NT2/D1 (cell line): ENCODE measurements at regions not wholly inside any gene's neighbourhood (a gene's known extent, or its start where the extent isn't known, plus 50 kb on each side); places are given as distances from the start of the nearest gene placed in this dataset.

Experiments used
- DNase-seq: peaks from one replicate; pipeline ENCODE4 v3.0.0-alpha.2; 2011; ENCODE audit warnings: low read depth, low spot score
- H3K27me3 ChIP-seq: 2 replicates; pipeline ENCODE4 v1.6.0; 2011; ENCODE audit warnings: mild to moderate bottlenecking; ENCODE audit not compliant: insufficient read length, insufficient read depth
- H3K36me3 ChIP-seq: 2 replicates; pipeline ENCODE4 v1.6.1; 2011; ENCODE audit warnings: mild to moderate bottlenecking, low read length, mixed read lengths; ENCODE audit not compliant: insufficient read depth, insufficient read length
- H3K4me1 ChIP-seq: 2 replicates; pipeline ENCODE4 v1.5.1; 2011; ENCODE audit not compliant: insufficient read depth, insufficient read length
- H3K4me3 ChIP-seq: 2 replicates; pipeline ENCODE4 v1.5.1; 2011; ENCODE audit warnings: low read depth; ENCODE audit not compliant: insufficient read length
- H3K9ac ChIP-seq: 2 replicates; pipeline ENCODE4 v1.6.0; 2011; ENCODE audit warnings: low read depth; ENCODE audit not compliant: insufficient read length
- H3K9me3 ChIP-seq: 2 replicates; pipeline ENCODE4 v1.5.1; 2011; ENCODE audit warnings: mild to moderate bottlenecking, low read length; ENCODE audit not compliant: insufficient read depth
- SUZ12 ChIP-seq: IDR thresholded peaks from 2 replicates; pipeline ENCODE4 v1.6.1; 2011; ENCODE audit not compliant: insufficient read length, insufficient read depth; ENCODE audit errors: extremely low read depth
- YY1 ChIP-seq: IDR thresholded peaks from 2 replicates; pipeline ENCODE4 v1.6.1; 2011; ENCODE audit not compliant: insufficient read length, insufficient read depth
- ZNF274 ChIP-seq: IDR thresholded peaks from 2 replicates; pipeline ENCODE4 v1.6.1; 2011; ENCODE audit warnings: mild to moderate bottlenecking, low read depth, low read length

DNA sequence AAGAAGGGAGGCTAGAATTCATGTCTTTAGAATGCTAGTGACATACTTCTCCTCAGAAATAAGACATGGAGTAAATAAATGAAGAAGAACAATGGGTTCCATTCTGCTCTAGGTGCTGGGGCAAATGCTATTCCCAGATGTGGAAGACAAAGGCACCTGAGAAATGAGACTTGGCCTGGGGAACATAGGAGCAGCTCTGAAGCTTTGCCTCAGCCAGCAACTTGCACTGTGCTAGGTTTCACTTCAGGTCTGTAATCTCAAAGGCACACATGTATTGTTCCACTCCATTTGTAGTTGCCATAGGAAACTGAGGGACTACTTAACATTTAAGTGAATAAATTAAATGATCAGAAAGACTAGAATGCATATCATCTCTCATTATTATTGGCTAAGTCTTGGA lies 538.9 kb upstream of the REG3G start:
- H3K9ac ChIP-seq: no peak overlapping the region
- H3K9me3 ChIP-seq: no peaks in the 10 kb centered on the region
- no peaks in the 10 kb centered on the region for H3K4me1 ChIP-seq
- DNase-seq: no peak
- TF ChIP-seq YY1 (no peak), SUZ12 (no peak)
- no peaks in the 10 kb centered on the region for H3K36me3 ChIP-seq
- H3K27me3 ChIP-seq: no peaks in the 10 kb centered on the region
- H3K4me3 ChIP-seq: no peak overlapping the region

DNA sequence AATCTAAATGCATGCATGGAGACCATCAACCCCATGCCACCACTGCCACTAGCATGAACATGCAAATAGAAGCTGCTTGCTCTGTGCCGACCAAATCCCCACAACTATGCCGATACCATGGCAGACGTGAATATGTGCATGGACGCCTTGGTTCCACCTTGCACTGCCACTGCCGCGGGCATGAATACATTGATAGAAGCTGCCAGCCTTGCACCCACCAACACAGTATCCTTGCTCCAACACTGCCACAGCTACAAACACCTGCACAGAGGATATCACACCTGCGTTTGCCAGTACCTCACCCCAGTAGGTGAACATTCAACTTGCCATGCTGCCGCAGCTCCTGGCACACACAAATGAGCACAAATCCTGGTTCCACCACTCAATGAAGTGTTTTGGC lies 527.4 kb upstream of the REG3G start:
- Histone ChIP-seq H3K9me3 (no peaks in the 10 kb centered on the region), H3K4me3 (no peak overlapping the region), H3K36me3 (no peaks in the 10 kb centered on the region), H3K9ac (no peak overlapping the region), H3K27me3 (no peaks in the 10 kb centered on the region), H3K4me1 (no peaks in the 10 kb centered on the region)
- DNase-seq: no peak
- TF ChIP-seq SUZ12: no peak
- TF ChIP-seq YY1: no peak
- no peak for TF ChIP-seq ZNF274

DNA sequence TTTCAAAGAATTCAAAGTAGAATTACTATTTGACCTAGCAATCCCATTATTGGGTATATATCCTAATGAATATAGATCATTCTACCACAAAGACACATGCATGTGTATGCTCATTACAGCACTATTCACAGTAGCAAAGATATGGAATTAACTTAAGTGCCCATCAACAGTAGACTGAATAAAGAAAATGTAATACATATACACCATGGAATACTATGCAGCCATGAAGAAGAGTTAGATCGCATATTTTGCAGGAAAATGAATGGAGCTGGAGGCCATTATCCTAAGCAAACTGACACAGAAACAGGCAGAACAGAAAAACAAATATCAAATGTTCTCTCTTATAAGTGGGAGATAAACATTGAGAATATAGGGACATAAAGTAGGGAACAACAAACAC lies 519.2 kb upstream of the REG3G start:
- no peak for TF ChIP-seq SUZ12
- no peak for TF ChIP-seq YY1
- no peak for TF ChIP-seq ZNF274
- H3K9me3 ChIP-seq: no peaks in the 10 kb centered on the region
- H3K9ac ChIP-seq: no peak overlapping the region
- H3K4me3 ChIP-seq: no peak overlapping the region
- no peaks in the 10 kb centered on the region for H3K4me1 ChIP-seq
- H3K36me3 ChIP-seq: no peaks in the 10 kb centered on the region
- no peak for DNase-seq
- H3K27me3 ChIP-seq: no peaks in the 10 kb centered on the region

GRCh38 chr2:78521938-78522337 lies 503.6 kb upstream of the REG3G start:
- Histone ChIP-seq H3K9me3 (no peaks in the 10 kb centered on the region), H3K4me3 (no peak overlapping the region), H3K9ac (no peak overlapping the region), H3K27me3 (no peaks in the 10 kb centered on the region), H3K36me3 (no peaks in the 10 kb centered on the region), H3K4me1 (no peaks in the 10 kb centered on the region)
- DNase-seq: no peak
- TF ChIP-seq ZNF274 (no peak), SUZ12 (no peak), YY1 (no peak)

GRCh38 chr2:78532762-78533379 lies 492.6 kb upstream of the REG3G start:
- H3K4me3 ChIP-seq: no peak overlapping the region
- H3K9ac ChIP-seq: no peak overlapping the region
- no peaks in the 10 kb centered on the region for H3K27me3 ChIP-seq
- H3K9me3 ChIP-seq: no peaks in the 10 kb centered on the region
- DNase-seq: no peak
- no peak for TF ChIP-seq YY1
- TF ChIP-seq ZNF274: no peak
- TF ChIP-seq SUZ12: no peak
- H3K4me1 ChIP-seq: no peaks in the 10 kb centered on the region
- no peaks in the 10 kb centered on the region for H3K36me3 ChIP-seq

DNA sequence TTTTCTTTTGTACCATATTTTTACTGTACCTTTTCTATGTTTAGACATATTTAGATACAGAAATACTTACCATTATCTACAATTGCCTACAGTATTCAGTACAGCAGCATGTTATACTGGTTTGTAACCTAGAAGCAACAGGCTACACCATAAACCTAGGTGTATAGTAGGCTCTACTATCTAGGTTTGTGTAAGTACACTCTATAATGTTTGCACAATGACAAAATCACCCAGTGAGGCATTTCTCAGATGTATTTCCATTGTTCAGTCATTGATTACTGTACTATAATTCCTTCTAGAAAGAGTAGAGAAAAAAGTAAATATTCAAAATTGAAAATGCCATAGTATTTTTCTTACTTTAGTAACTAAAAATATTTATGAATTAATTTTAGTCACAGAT lies 490.1 kb upstream of the REG3G start:
- Histone ChIP-seq H3K9me3 (no peaks in the 10 kb centered on the region), H3K4me3 (no peak overlapping the region), H3K9ac (no peak overlapping the region), H3K27me3 (no peaks in the 10 kb centered on the region), H3K36me3 (no peaks in the 10 kb centered on the region), H3K4me1 (no peaks in the 10 kb centered on the region)
- TF ChIP-seq YY1 (no peak), ZNF274 (no peak), SUZ12 (no peak)
- no peak for DNase-seq

GRCh38 chr2:78538322-78538721 lies 487.2 kb upstream of the REG3G start:
- H3K4me3 ChIP-seq: no peak overlapping the region
- DNase-seq: no peak
- H3K27me3 ChIP-seq: no peaks in the 10 kb centered on the region
- H3K9ac ChIP-seq: no peak overlapping the region
- H3K4me1 ChIP-seq: no peaks in the 10 kb centered on the region
- no peaks in the 10 kb centered on the region for H3K36me3 ChIP-seq
- H3K9me3 ChIP-seq: no peaks in the 10 kb centered on the region
- TF ChIP-seq ZNF274: no peak
- TF ChIP-seq YY1: no peak
- no peak for TF ChIP-seq SUZ12

DNA sequence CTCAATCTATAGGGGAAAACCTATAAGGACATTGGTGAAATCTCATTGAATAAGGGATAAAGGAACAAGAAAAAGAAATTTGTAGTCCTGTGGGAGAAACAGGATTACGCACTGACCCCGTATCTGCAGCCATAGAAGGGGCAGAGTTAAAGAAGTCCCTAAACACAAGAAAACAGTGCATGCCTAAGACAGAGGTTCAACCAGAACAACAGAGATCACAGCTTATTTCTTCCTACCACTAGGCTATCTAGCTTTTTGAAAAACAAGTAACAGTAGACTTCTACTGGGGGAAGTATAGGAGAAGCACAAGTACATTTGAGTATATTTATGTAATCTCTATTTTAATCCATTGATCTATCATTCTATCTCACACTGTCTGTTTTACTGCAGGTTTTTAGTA lies 485.2 kb upstream of the REG3G start:
- DNase-seq: no peak
- Histone ChIP-seq H3K27me3 (no peaks in the 10 kb centered on the region), H3K9me3 (no peaks in the 10 kb centered on the region), H3K36me3 (no peaks in the 10 kb centered on the region), H3K4me1 (no peaks in the 10 kb centered on the region), H3K4me3 (no peak overlapping the region), H3K9ac (no peak overlapping the region)
- TF ChIP-seq SUZ12: no peak
- no peak for TF ChIP-seq ZNF274
- TF ChIP-seq YY1: no peak
